Type B pancreatic cell (in vitro differentiated cells): ENCODE measurements at regions not wholly inside any gene's neighbourhood (a gene's known extent, or its start where the extent isn't known, plus 50 kb on each side); places are given as distances from the start of the nearest gene placed in this dataset.

ENCODE experiments used
- DNase-seq: peaks from one replicate; pipeline ENCODE4 v3.0.0; 2021; ENCODE audit warnings: mixed read lengths; ENCODE audit not compliant: unreplicated experiment; ENCODE audit errors: extremely low spot score
- H3K27ac Mint-ChIP-seq: 2 replicates; pipeline ENCODE4 v1.8.0; 2021; ENCODE audit warnings: mild to moderate bottlenecking, mixed read lengths
- H3K27me3 Mint-ChIP-seq: 2 replicates; pipeline ENCODE4 v1.8.0; 2021; ENCODE audit warnings: mixed read lengths
- H3K36me3 Mint-ChIP-seq: 2 replicates; pipeline ENCODE4 v1.8.0; 2021; ENCODE audit warnings: mixed read lengths
- H3K4me1 Mint-ChIP-seq: one replicate; pipeline ENCODE4 v1.8.0; 2021; ENCODE audit warnings: mixed read lengths; ENCODE audit not compliant: unreplicated experiment
- H3K4me3 Mint-ChIP-seq: 2 replicates; pipeline ENCODE4 v1.8.0; 2021; ENCODE audit warnings: mild to moderate bottlenecking, mixed read lengths
- H3K9me3 Mint-ChIP-seq: 2 replicates; pipeline ENCODE4 v1.8.0; 2021; ENCODE audit warnings: mixed read lengths
- CTCF ChIP-seq: fragments of 200-600 bp; sonication (generic); conservative IDR thresholded peaks from 2 replicates; pipeline ENCODE4 v1.5.0; 2021; ENCODE audit warnings: antibody characterized with exemption, mild to moderate bottlenecking

- H3K36me3 Mint-ChIP-seq, result no peaks in the 10 kb centered on the region
- TF ChIP-seq CTCF, result no peak
- H3K4me3 Mint-ChIP-seq, result no peak overlapping the region
- peaks cover 9% of the 10 kb centered on the region for H3K9me3 Mint-ChIP-seq
- H3K4me1 Mint-ChIP-seq, result peaks cover 10% of the 10 kb centered on the region
- no peak for DNase-seq
- H3K27me3 Mint-ChIP-seq, result no peaks in the 10 kb centered on the region
- no peak overlapping the region for H3K27ac Mint-ChIP-seq
Measured at GRCh38 chr10:29028486-29028885, 260.4 kb upstream of the LYZL1 start.

GRCh38 chr10:29030900-29031299 lies 258.0 kb upstream of the LYZL1 start:
- H3K27ac Mint-ChIP-seq, result no peak overlapping the region
- H3K4me1 Mint-ChIP-seq, result peaks cover 10% of the 10 kb centered on the region
- H3K4me3 Mint-ChIP-seq, result no peak overlapping the region
- no peak for DNase-seq
- no peaks in the 10 kb centered on the region for H3K36me3 Mint-ChIP-seq
- H3K27me3 Mint-ChIP-seq, result no peaks in the 10 kb centered on the region
- H3K9me3 Mint-ChIP-seq, result peaks cover 9% of the 10 kb centered on the region
- no peak for TF ChIP-seq CTCF

DNA sequence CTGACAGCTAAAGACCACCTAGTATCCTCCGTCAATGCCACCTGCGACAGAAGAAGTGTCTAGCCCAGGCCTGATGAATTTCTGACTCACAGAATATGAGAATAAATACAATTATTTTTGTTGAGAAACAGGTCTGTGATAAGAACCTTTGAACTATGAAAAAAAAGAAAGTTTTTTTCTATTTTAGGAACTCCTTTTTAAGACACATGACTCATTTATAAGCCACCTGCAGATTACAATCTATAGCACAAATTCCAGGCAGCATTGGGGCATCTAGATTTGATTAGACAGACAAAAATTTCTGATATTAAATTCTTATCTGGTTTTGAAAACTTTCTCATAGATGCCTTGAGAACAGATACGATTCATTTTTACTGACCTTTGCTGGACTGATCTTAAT lies 256.7 kb upstream of the LYZL1 start:
- H3K27ac Mint-ChIP-seq, result no peak overlapping the region
- H3K9me3 Mint-ChIP-seq, result peaks cover 9% of the 10 kb centered on the region
- no peak for TF ChIP-seq CTCF
- peaks cover 10% of the 10 kb centered on the region for H3K4me1 Mint-ChIP-seq
- no peak overlapping the region for H3K4me3 Mint-ChIP-seq
- H3K27me3 Mint-ChIP-seq, result no peaks in the 10 kb centered on the region
- H3K36me3 Mint-ChIP-seq, result no peaks in the 10 kb centered on the region
- DNase-seq, result no peak

GRCh38 chr10:29033311-29033940 lies 255.4 kb upstream of the LYZL1 start:
- Mint-ChIP-seq H3K9me3 (peaks cover 7% of the 10 kb centered on the region), H3K4me1 (peaks cover 7% of the 10 kb centered on the region), H3K27ac (no peak overlapping the region), H3K4me3 (no peak overlapping the region), H3K36me3 (no peaks in the 10 kb centered on the region), H3K27me3 (no peaks in the 10 kb centered on the region)
- no peak for DNase-seq
- TF ChIP-seq CTCF, result no peak

GRCh38 chr10:29034592-29034991 lies 254.3 kb upstream of the LYZL1 start:
- no peak for DNase-seq
- Mint-ChIP-seq H3K27ac (no peak overlapping the region), H3K27me3 (no peaks in the 10 kb centered on the region), H3K4me1 (peaks cover 7% of the 10 kb centered on the region), H3K4me3 (no peak overlapping the region), H3K36me3 (peaks cover 2% of the 10 kb centered on the region), H3K9me3 (peaks cover under 1% of the 10 kb centered on the region)
- TF ChIP-seq CTCF, result no peak

- peaks cover 11% of the 10 kb centered on the region for H3K4me1 Mint-ChIP-seq
- TF ChIP-seq CTCF, result no peak
- no peaks in the 10 kb centered on the region for H3K27me3 Mint-ChIP-seq
- peaks cover 6% of the 10 kb centered on the region for H3K36me3 Mint-ChIP-seq
- DNase-seq, result no peak
- H3K27ac Mint-ChIP-seq, result no peak overlapping the region
- H3K9me3 Mint-ChIP-seq, result peaks cover 10% of the 10 kb centered on the region
- no peak overlapping the region for H3K4me3 Mint-ChIP-seq
Measured at GRCh38 chr10:29035721-29036120, 253.1 kb upstream of the LYZL1 start.
